Transverse colon (tissue), 4 donors: ENCODE measurements at regions not wholly inside any gene's neighbourhood (a gene's known extent, or its start where the extent isn't known, plus 50 kb on each side); places are given as distances from the start of the nearest gene placed in this dataset.

Experiments
- DNase-seq: peaks from one replicate; pipeline ENCODE4 v3.0.0-alpha.2; 2019
- H3K27ac ChIP-seq, 4 donors: fragments of 200-600 bp; sonication (generic); 2 replicates each; pipeline ENCODE4 v1.5.1; 2016 to 2018; ENCODE audit warnings: inconsistent platforms in 4 of 4
- H3K27me3 ChIP-seq: fragments of 200-600 bp; sonication (generic); 2 replicates; pipeline ENCODE4 v1.5.1; 2017; ENCODE audit warnings: inconsistent platforms
- H3K36me3 ChIP-seq, 4 donors: fragments of 200-600 bp; sonication (generic); 2 replicates each; pipeline ENCODE4 v1.5.1; 2017 to 2019; ENCODE audit warnings: inconsistent platforms in 4 of 4
- H3K4me1 ChIP-seq, 4 donors: fragments of 200-600 bp; sonication (generic); 2 replicates each; pipeline ENCODE4 v1.5.1; 2017 to 2020; ENCODE audit warnings: inconsistent platforms in 4 of 4
- H3K4me3 ChIP-seq, 4 donors: fragments of 200-600 bp; sonication (generic); 1 replicate in 1 of 4; 2 replicates in 3 of 4; pipeline versions ENCODE4 v1.5.1 to v1.6.1; 2017 to 2019; ENCODE audit warnings: inconsistent platforms in 4 of 4
- H3K9me3 ChIP-seq, 2 donors: fragments of 200-600 bp; sonication (generic); 2 replicates each; pipeline ENCODE4 v1.5.1; 2017 to 2019; ENCODE audit warnings: inconsistent platforms in 2 of 2
- EP300 ChIP-seq: sonication (generic); formaldehyde crosslinking; IDR thresholded peaks from one replicate; pipeline ENCODE4 v1.6.1; 2017; ENCODE audit warnings: antibody characterized with exemption, low read depth
- POLR2A ChIP-seq: fragments of 450-650 bp; IDR thresholded peaks from one replicate; pipeline ENCODE4 v1.6.1; 2016; ENCODE audit warnings: antibody characterized with exemption, mild to moderate bottlenecking, moderate library complexity
- POLR2AphosphoS5 ChIP-seq, 3 donors: sonication (generic); formaldehyde crosslinking; IDR thresholded peaks; one replicate each; pipeline ENCODE4 v1.6.1; 2016; ENCODE audit warnings: antibody characterized with exemption in 3 of 3
- WGBS, 2 donors: methylation state at CpG; one replicate each; pipeline ENCODE4 v1.1.5; 2018; ENCODE audit warnings: low coverage in 1 of 2; 5-methylcytosine and 5-hydroxymethylcytosine counted together
- in situ Hi-C, 4 donors: fragments of 200-750 bp; cut with MboI; loops; one replicate each; pipeline versions ENCODE4 v1.15.0 to v1.15.1; 2017; ENCODE audit warnings: low sequenced_read_pairs in 3 of 4, low pct_ligation_motif_present in 1 of 4, low pct_unique_long_range_greater_than_20kb in 1 of 4
- intact Hi-C: fragments of 100-400 bp; cut with DNase I; formaldehyde crosslinking; loops from one replicate; pipeline ENCODE4 v1.15.1; 2023; ENCODE audit warnings: low total_unique reads
- TF ChIP-seq, protein P1 (sequence below), 5 experiments: fragments of 200-600 bp in 3 of 5; fragments of 450-650 bp in 2 of 5; sonication (generic) in 3 of 5; IDR thresholded peaks; 1 replicate in 2 of 5; 2 replicates in 3 of 5; pipeline ENCODE4 v1.5.1; 2016 to 2017; ENCODE audit warnings: antibody characterized with exemption in 5 of 5, inconsistent platforms in 3 of 5, mild to moderate bottlenecking in 2 of 5, moderate library complexity in 1 of 5

DNA sequence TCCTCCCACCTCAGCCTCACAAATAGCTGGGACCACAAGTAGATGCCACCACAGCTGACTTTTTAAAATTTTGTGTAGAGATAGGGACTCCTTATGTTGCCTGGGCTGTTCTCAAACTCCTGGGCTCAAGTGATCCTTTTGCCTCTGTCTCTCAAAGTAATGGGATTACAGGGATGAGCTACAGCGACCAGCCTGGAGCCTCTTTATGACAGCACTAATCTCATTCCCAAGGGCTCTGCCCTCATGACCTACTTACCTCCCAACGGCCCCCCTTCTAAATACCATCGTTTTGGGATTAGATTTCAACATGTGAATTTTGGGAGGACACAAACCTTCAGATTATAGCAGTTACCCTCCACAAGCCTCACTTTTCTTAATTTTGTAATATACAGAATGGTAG, 150.6 kb upstream of the FUT8 start:
- TF ChIP-seq, protein P1, sequence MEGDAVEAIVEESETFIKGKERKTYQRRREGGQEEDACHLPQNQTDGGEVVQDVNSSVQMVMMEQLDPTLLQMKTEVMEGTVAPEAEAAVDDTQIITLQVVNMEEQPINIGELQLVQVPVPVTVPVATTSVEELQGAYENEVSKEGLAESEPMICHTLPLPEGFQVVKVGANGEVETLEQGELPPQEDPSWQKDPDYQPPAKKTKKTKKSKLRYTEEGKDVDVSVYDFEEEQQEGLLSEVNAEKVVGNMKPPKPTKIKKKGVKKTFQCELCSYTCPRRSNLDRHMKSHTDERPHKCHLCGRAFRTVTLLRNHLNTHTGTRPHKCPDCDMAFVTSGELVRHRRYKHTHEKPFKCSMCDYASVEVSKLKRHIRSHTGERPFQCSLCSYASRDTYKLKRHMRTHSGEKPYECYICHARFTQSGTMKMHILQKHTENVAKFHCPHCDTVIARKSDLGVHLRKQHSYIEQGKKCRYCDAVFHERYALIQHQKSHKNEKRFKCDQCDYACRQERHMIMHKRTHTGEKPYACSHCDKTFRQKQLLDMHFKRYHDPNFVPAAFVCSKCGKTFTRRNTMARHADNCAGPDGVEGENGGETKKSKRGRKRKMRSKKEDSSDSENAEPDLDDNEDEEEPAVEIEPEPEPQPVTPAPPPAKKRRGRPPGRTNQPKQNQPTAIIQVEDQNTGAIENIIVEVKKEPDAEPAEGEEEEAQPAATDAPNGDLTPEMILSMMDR (IDR thresholded peaks at IDR 0.05): no peak
- no peak for TF ChIP-seq EP300
- TF ChIP-seq POLR2AphosphoS5 (IDR thresholded peaks at IDR 0.05): no peak
- TF ChIP-seq POLR2A: no peak
- in situ Hi-C loops (no loop called here), intact Hi-C loops (loop anchor here (5.0 kb wide), 1 partner anchor 1980 kb away; no protein-coding TSS in a partner anchor)
- H3K27ac ChIP-seq: no peak overlapping the region
- H3K4me3 ChIP-seq: no peak overlapping the region
- H3K9me3 ChIP-seq: no peaks in the 10 kb centered on the region
- no peaks in the 10 kb centered on the region for H3K4me1 ChIP-seq
- H3K27me3 ChIP-seq: no peaks in the 10 kb centered on the region
- DNase-seq: no peak
- WGBS, 2 donors: 60 to 81% methylated on average over 1 to 3 of the region's 3 CpGs
- no peaks in the 10 kb centered on the region for H3K36me3 ChIP-seq

DNA sequence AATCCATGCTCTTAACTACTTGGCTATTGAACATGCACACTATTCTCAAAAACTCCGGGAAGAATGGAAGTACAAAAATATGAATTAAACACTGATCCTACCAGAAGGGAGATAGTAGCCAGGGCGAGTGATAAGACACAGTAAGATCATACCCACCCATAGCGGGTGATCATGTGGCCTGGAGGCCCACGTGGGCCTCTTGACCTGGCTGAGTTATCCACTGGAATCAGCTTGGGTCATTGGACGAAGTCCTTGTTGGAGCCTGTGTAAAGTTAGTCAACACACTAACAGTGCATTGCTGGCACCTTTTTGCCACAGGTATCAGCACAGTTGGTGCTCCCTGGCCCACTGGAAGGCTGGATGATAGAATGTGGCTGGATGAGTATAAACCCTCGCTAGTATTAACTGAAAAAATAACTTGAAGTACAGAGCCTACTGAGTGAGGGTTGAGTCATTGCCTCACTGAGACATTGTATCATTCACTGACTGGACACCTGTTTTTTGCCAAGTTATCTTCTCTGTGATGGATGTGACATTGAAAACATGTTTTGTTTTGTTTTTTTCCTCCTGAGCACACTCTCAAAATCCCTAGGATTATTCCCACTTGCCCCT, 149.2 kb upstream of the FUT8 start:
- Histone ChIP-seq H3K9me3 (no peaks in the 10 kb centered on the region), H3K27ac (no peak overlapping the region), H3K27me3 (no peaks in the 10 kb centered on the region), H3K36me3 (no peaks in the 10 kb centered on the region), H3K4me1 (no peaks in the 10 kb centered on the region), H3K4me3 (no peak overlapping the region)
- WGBS, 2 donors: 85% methylated on average over 6 of the region's 6 CpGs
- intact Hi-C loops: loop anchor here (5.0 kb wide), 1 partner anchor 1981 kb away; no protein-coding TSS in a partner anchor
- in situ Hi-C loops: no loop called here
- TF ChIP-seq, protein P1 (IDR thresholded peaks at IDR 0.05): no peak
- no peak for TF ChIP-seq EP300
- no peak for TF ChIP-seq POLR2A
- TF ChIP-seq POLR2AphosphoS5 (IDR thresholded peaks at IDR 0.05): no peak
- DNase-seq: no peak

DNA sequence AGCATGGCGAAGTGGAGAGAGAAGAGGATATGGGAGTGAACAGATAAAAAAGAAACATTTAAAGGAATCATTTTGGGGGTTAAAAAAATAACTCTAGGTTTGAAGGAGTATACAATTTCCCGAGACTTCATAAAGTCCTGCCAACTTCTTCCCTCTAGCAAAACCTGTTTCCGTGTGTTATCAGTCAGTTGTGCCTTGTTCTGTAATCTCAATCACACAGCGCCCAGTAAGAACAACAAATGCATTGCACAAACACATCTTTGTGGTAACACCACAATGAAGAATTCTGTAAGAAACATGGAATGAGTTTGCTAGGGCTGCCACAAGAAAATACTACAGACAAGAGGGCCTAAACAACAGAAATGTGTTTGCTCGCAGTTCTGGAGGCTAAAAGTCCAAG, 144.7 kb upstream of the FUT8 start:
- peaks cover 0 to 4% (median 0%) of the 10 kb centered on the region in 4 donors for H3K4me1 ChIP-seq
- no peak for DNase-seq
- no peak overlapping the region for H3K27ac ChIP-seq
- TF ChIP-seq POLR2A: no peak
- no peak for TF ChIP-seq POLR2AphosphoS5 (IDR thresholded peaks at IDR 0.05)
- TF ChIP-seq, protein P1 (IDR thresholded peaks at IDR 0.05): no peak
- no peak for TF ChIP-seq EP300
- WGBS, 2 donors: 76 to 80% methylated on average over 2 to 5 of the region's 5 CpGs
- no peaks in the 10 kb centered on the region for H3K9me3 ChIP-seq
- in situ Hi-C loops (no loop called here), intact Hi-C loops (no loop called here)
- H3K27me3 ChIP-seq: no peaks in the 10 kb centered on the region
- no peaks in the 10 kb centered on the region for H3K36me3 ChIP-seq
- no peak overlapping the region for H3K4me3 ChIP-seq

DNA sequence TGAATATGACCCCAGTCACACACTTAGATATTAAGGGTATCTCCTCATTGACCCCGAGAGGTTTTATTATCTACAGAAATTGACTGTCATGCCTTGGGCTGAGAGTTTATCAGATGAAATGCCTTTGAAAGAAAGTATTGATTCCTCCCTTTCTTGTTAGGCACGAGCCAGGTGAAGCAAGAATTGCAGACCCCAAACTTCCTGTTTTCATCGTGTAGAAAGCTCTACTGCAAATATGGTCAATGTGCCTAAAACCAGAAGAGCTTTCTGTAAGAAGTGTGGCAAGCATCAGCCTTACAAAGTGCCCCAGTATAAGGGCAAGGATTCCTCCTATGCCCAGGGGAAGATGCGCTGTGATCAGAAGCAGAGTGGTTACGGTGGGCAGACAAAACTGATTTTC, 143.9 kb upstream of the FUT8 start:
- Histone ChIP-seq H3K9me3 (no peaks in the 10 kb centered on the region), H3K36me3 (no peaks in the 10 kb centered on the region), H3K27me3 (no peaks in the 10 kb centered on the region), H3K27ac (no peak overlapping the region), H3K4me1 (peaks cover 0 to 4% (median 0%) of the 10 kb centered on the region in 4 donors), H3K4me3 (no peak overlapping the region)
- no peak for DNase-seq
- intact Hi-C loops (no loop called here), in situ Hi-C loops (no loop called here)
- no peak for TF ChIP-seq POLR2AphosphoS5 (IDR thresholded peaks at IDR 0.05)
- TF ChIP-seq EP300: no peak
- TF ChIP-seq, protein P1 (IDR thresholded peaks at IDR 0.05): no peak
- no peak for TF ChIP-seq POLR2A
- WGBS, 2 donors: 82 to 90% methylated on average over 5 of the region's 5 CpGs
